ENCODE measurements at regions not wholly inside any gene's neighbourhood (a gene's known extent, or its start where the extent isn't known, plus 50 kb on each side); places are given as distances from the start of the nearest gene placed in this dataset.

GRCh38 chr1:113194846-113195830 lies 122.1 kb downstream of the LRIG2 start:
- Histone ChIP-seq H3F3A (ENCODE audit: insufficient read depth, low read length) (no peaks in the 10 kb centered on the region), H3K27me3 (replicated peaks; ENCODE audit: insufficient read depth, low read length) (no peaks in the 10 kb centered on the region), H2AFZ (ENCODE audit: low read length) (no peak overlapping the region), H3K4me3 (ENCODE audit: low read length) (no peak overlapping the region), H3K4me2 (ENCODE audit: low read depth, low read length) (no peak overlapping the region), H3K27ac (ENCODE audit: low read length) (no peak overlapping the region), H3K4me1 (ENCODE audit: low read length) (no peaks in the 10 kb centered on the region), H3K9ac (ENCODE audit: low read length) (no peak overlapping the region), H3K36me3 (replicated peaks; ENCODE audit: insufficient read depth, low read length) (no peaks in the 10 kb centered on the region), H4K20me1 (ENCODE audit: insufficient read depth, low read length) (no peaks in the 10 kb centered on the region), H3K9me3 (replicated peaks; ENCODE audit: insufficient read depth, low read length) (no peaks in the 10 kb centered on the region), H3K9me2 (replicated peaks; ENCODE audit: insufficient read depth, low read length) (no peaks in the 10 kb centered on the region), H3K79me2 (ENCODE audit: low read length) (no peaks in the 10 kb centered on the region)
- TF ChIP-seq, protein P1, sequence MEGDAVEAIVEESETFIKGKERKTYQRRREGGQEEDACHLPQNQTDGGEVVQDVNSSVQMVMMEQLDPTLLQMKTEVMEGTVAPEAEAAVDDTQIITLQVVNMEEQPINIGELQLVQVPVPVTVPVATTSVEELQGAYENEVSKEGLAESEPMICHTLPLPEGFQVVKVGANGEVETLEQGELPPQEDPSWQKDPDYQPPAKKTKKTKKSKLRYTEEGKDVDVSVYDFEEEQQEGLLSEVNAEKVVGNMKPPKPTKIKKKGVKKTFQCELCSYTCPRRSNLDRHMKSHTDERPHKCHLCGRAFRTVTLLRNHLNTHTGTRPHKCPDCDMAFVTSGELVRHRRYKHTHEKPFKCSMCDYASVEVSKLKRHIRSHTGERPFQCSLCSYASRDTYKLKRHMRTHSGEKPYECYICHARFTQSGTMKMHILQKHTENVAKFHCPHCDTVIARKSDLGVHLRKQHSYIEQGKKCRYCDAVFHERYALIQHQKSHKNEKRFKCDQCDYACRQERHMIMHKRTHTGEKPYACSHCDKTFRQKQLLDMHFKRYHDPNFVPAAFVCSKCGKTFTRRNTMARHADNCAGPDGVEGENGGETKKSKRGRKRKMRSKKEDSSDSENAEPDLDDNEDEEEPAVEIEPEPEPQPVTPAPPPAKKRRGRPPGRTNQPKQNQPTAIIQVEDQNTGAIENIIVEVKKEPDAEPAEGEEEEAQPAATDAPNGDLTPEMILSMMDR (IDR thresholded peaks at IDR 0.05; ENCODE audit: low read length), result no peak
- no peak for TF ChIP-seq EZH2phosphoT487 (IDR thresholded peaks at IDR 0.05; ENCODE audit: low read length)
- no peak for TF ChIP-seq EZH2 (optimal IDR thresholded peaks at IDR 0.05; ENCODE audit: low read depth, low read length)
- no peak for DNase-seq

DNA sequence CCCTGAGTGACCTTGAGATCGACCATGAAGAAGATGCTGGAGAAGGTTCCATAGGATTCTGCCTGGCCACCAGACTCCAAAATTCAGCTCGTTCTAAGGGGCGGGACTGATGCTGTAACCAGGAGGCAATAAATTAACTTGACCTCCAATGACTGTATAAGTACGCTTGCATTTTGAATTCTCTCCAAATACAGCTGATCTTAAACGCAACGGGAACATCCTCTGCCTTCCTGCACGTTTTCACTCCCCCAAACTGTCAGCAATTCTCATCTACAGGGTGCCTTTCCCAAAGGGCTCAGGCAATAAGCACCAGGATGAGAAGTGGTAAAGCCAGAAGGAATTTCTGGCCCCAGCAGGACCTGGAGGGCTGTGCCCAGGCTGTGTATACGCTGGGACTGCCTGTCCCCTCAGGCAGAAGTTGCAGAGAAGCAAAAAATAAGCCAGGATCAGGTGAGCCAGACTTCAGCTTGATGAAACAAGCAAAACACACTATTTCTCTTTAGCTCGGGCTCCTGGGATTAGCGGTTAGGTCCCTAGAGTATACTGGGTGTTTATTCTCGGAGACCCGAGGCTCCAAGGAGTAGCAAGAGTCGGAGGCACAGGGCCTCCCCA lies 124.8 kb downstream of the LRIG2 start:
- TF ChIP-seq, protein P1 (IDR thresholded peaks at IDR 0.05; ENCODE audit: low read length), result no peak
- TF ChIP-seq EZH2 (optimal IDR thresholded peaks at IDR 0.05; ENCODE audit: low read depth, low read length) (no peak), EZH2phosphoT487 (IDR thresholded peaks at IDR 0.05; ENCODE audit: low read length) (no peak)
- no peak for DNase-seq
- Histone ChIP-seq H3K4me1 (ENCODE audit: low read length) (no peaks in the 10 kb centered on the region), H3F3A (ENCODE audit: insufficient read depth, low read length) (no peaks in the 10 kb centered on the region), H3K4me2 (ENCODE audit: low read depth, low read length) (no peak overlapping the region), H3K9me2 (replicated peaks; ENCODE audit: insufficient read depth, low read length) (no peaks in the 10 kb centered on the region), H3K9ac (ENCODE audit: low read length) (no peak overlapping the region), H3K9me3 (replicated peaks; ENCODE audit: insufficient read depth, low read length) (no peaks in the 10 kb centered on the region), H4K20me1 (ENCODE audit: insufficient read depth, low read length) (no peaks in the 10 kb centered on the region), H3K4me3 (ENCODE audit: low read length) (no peak overlapping the region), H3K36me3 (replicated peaks; ENCODE audit: insufficient read depth, low read length) (no peaks in the 10 kb centered on the region), H3K79me2 (ENCODE audit: low read length) (no peaks in the 10 kb centered on the region), H3K27me3 (replicated peaks; ENCODE audit: insufficient read depth, low read length) (no peaks in the 10 kb centered on the region), H2AFZ (ENCODE audit: low read length) (no peak overlapping the region), H3K27ac (ENCODE audit: low read length) (no peak overlapping the region)

DNA sequence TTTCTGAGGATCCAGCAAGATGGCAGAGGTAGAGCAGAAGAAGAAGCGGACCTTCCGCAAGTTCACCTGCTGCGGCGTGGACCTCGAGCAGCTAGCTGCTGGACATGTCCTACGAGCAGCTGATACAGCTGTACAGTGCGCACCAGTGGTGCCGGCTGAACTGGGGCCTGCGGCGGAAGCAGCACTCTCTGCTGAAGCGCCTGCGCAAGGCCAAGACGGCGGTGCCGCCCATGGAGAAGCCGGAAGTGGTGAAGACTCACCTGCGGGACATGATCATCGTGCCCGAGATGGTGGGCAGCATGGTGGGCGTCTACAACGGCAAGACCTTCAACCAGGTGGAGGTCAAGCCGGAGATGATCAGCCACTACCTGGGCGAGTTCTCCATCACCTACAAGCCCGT lies 125.8 kb downstream of the LRIG2 start:
- no peaks in the 10 kb centered on the region for H3K9me3 ChIP-seq (replicated peaks; ENCODE audit: insufficient read depth, low read length)
- no peaks in the 10 kb centered on the region for H3F3A ChIP-seq (ENCODE audit: insufficient read depth, low read length)
- H3K27me3 ChIP-seq (replicated peaks; ENCODE audit: insufficient read depth, low read length), result no peaks in the 10 kb centered on the region
- DNase-seq, result no peak
- H3K4me1 ChIP-seq (ENCODE audit: low read length), result no peaks in the 10 kb centered on the region
- H3K79me2 ChIP-seq (ENCODE audit: low read length), result no peaks in the 10 kb centered on the region
- no peak overlapping the region for H3K4me2 ChIP-seq (ENCODE audit: low read depth, low read length)
- H3K36me3 ChIP-seq (replicated peaks; ENCODE audit: insufficient read depth, low read length), result no peaks in the 10 kb centered on the region
- no peaks in the 10 kb centered on the region for H4K20me1 ChIP-seq (ENCODE audit: insufficient read depth, low read length)
- TF ChIP-seq EZH2 (optimal IDR thresholded peaks at IDR 0.05; ENCODE audit: low read depth, low read length) (no peak), EZH2phosphoT487 (IDR thresholded peaks at IDR 0.05; ENCODE audit: low read length) (no peak)
- TF ChIP-seq, protein P1 (IDR thresholded peaks at IDR 0.05; ENCODE audit: low read length), result no peak
- no peak overlapping the region for H3K4me3 ChIP-seq (ENCODE audit: low read length)
- H3K9me2 ChIP-seq (replicated peaks; ENCODE audit: insufficient read depth, low read length), result no peaks in the 10 kb centered on the region
- H3K9ac ChIP-seq (ENCODE audit: low read length), result no peak overlapping the region
- H3K27ac ChIP-seq (ENCODE audit: low read length), result no peak overlapping the region
- H2AFZ ChIP-seq (ENCODE audit: low read length), result no peak overlapping the region
